GM19240 (cell line): ENCODE measurements at regions not wholly inside any gene's neighbourhood (a gene's known extent, or its start where the extent isn't known, plus 50 kb on each side); places are given as distances from the start of the nearest gene placed in this dataset.
"Not testable (repeated sequence)": the region's sequence is repeated elsewhere in the genome, so short reads cannot be mapped to it uniquely, and the experiment has no call there.

Source experiments
- DNase-seq: peaks from one replicate; pipeline ENCODE4 v3.0.0; 2011; ENCODE audit warnings: low spot score; ENCODE audit not compliant: insufficient read length

GRCh38 chr21:13826511-13826910 lies 216.9 kb downstream of the POTED start:
- not testable (repeated sequence) for DNase-seq

GRCh38 chr21:13825218-13825778 lies 215.7 kb downstream of the POTED start:
- not testable (repeated sequence) for DNase-seq

GRCh38 chr21:13820286-13820685 lies 210.7 kb downstream of the POTED start:
- DNase-seq = not testable (repeated sequence)

- DNase-seq = not testable (repeated sequence)
Observed at GRCh38 chr21:13812191-13812590, 202.6 kb downstream of the POTED start.

- DNase-seq = not testable (repeated sequence)
Observed at GRCh38 chr21:13810559-13810958, 201.0 kb downstream of the POTED start.

- DNase-seq = not testable (repeated sequence)
Observed at GRCh38 chr21:13806444-13806843, 196.9 kb downstream of the POTED start.

- DNase-seq = not testable (repeated sequence)
Observed at GRCh38 chr21:13802757-13803156, 193.2 kb downstream of the POTED start.
